NCI-H1436 treated with DMSO at 0.1 percent for 48 hours (cell line): ENCODE measurements at regions not wholly inside any gene's neighbourhood (a gene's known extent, or its start where the extent isn't known, plus 50 kb on each side); places are given as distances from the start of the nearest gene placed in this dataset.

Experiments
- DNase-seq: peaks from one replicate; lab custom pipeline; 2025; lab: John Stamatoyannopoulos, UW

- no peak for DNase-seq
These were observed 241.4 kb downstream of the LACC1 start for GRCh38 chr13:44120849-44121755.

GRCh38 chr13:44124352-44124751 is 244.6 kb downstream of the LACC1 start:
- DNase-seq: no peak

- DNase-seq: no peak
These were observed 246.3 kb downstream of the LACC1 start for GRCh38 chr13:44125943-44126469.

- DNase-seq: no peak
These were observed 245.0 kb upstream of the SERP2 start for GRCh38 chr13:44128552-44129001.

GRCh38 chr13:44129418-44129817 is 244.2 kb upstream of the SERP2 start:
- DNase-seq: no peak

GRCh38 chr13:44131069-44131614 is 242.5 kb upstream of the SERP2 start:
- DNase-seq: no peak

- no peak for DNase-seq
These were observed 240.9 kb upstream of the SERP2 start for GRCh38 chr13:44132710-44133109.

GRCh38 chr13:44133626-44134025 is 240.0 kb upstream of the SERP2 start:
- DNase-seq: no peak

GRCh38 chr13:44135566-44135965 is 238.1 kb upstream of the SERP2 start:
- DNase-seq: no peak

GRCh38 chr13:44136696-44137268 is 236.8 kb upstream of the SERP2 start:
- DNase-seq: no peak

GRCh38 chr13:44137466-44137865 is 236.2 kb upstream of the SERP2 start:
- DNase-seq: no peak

- peak; percentile 50 for DNase-seq
These were observed 233.5 kb upstream of the SERP2 start for GRCh38 chr13:44140146-44140545.

- DNase-seq: no peak
These were observed 232.5 kb upstream of the SERP2 start for GRCh38 chr13:44140888-44141724.

GRCh38 chr13:44141725-44142539 is 231.7 kb upstream of the SERP2 start:
- peak; percentile 17 for DNase-seq

- no peak for DNase-seq
These were observed 231.1 kb upstream of the SERP2 start for GRCh38 chr13:44142540-44142867.

GRCh38 chr13:44142941-44143665 is 230.5 kb upstream of the SERP2 start:
- no peak for DNase-seq

GRCh38 chr13:44146138-44146537 is 227.5 kb upstream of the SERP2 start:
- DNase-seq: no peak

GRCh38 chr13:44147233-44147632 is 226.4 kb upstream of the SERP2 start:
- no peak for DNase-seq

- no peak for DNase-seq
These were observed 226.0 kb upstream of the SERP2 start for GRCh38 chr13:44147648-44148047.

GRCh38 chr13:44148159-44148914 is 225.3 kb upstream of the SERP2 start:
- no peak for DNase-seq
